Body of pancreas (tissue), 4 donors: ENCODE measurements at regions not wholly inside any gene's neighbourhood (a gene's known extent, or its start where the extent isn't known, plus 50 kb on each side); places are given as distances from the start of the nearest gene placed in this dataset.

Experiments used
- CTCF ChIP-seq, 7 experiments: fragments of 450-650 bp in 4 of 7; fragments of 200-600 bp in 3 of 7; sonication (generic) in 3 of 7; IDR thresholded peaks; one replicate each; pipeline ENCODE4 v1.5.1; 2016 to 2019; ENCODE audit warnings: antibody characterized with exemption in 7 of 7
- POLR2A ChIP-seq, 3 donors: fragments of 450-650 bp; IDR thresholded peaks; one replicate each; pipeline ENCODE4 v1.6.1; 2016; ENCODE audit warnings: antibody characterized with exemption in 3 of 3, mild to moderate bottlenecking in 2 of 3

- TF ChIP-seq CTCF (IDR thresholded peaks at IDR 0.05) (no peak), POLR2A (IDR thresholded peaks at IDR 0.05) (no peak)
These were observed 1151.7 kb downstream of the VRK1 start for GRCh38 chr14:97948841-97949240.
